ENCODE measurements at regions not wholly inside any gene's neighbourhood (a gene's known extent, or its start where the extent isn't known, plus 50 kb on each side); places are given as distances from the start of the nearest gene placed in this dataset.
"Not testable (repeated sequence)": the region's sequence is repeated elsewhere in the genome, so short reads cannot be mapped to it uniquely, and the experiment has no call there.

- no peak for DNase-seq
Observed at GRCh38 chr15:62848632-62849050, 193.9 kb upstream of the TPM1 start.

- DNase-seq = no peak
Observed at GRCh38 chr15:62849316-62850106, 193.0 kb upstream of the TPM1 start.

DNA sequence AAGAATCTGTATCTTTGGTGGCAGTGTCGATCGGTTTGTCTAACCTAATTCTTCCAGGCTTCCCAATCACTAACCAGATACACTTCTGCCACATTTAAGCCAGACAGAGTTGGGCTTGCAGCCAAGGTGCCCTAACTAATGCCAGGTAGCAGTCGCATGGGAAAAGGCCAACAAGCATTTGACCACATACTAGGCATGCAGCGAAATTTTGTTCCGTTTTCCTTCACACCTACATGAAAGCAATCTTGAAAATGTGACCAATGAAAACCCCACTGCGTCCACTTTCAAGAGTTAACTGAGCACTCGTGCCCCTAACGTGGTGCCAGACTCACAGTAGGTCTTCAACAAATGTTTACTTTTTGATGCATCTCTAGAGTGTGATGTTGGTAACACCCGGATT lies 192.2 kb upstream of the TPM1 start:
- no peak for DNase-seq

DNA sequence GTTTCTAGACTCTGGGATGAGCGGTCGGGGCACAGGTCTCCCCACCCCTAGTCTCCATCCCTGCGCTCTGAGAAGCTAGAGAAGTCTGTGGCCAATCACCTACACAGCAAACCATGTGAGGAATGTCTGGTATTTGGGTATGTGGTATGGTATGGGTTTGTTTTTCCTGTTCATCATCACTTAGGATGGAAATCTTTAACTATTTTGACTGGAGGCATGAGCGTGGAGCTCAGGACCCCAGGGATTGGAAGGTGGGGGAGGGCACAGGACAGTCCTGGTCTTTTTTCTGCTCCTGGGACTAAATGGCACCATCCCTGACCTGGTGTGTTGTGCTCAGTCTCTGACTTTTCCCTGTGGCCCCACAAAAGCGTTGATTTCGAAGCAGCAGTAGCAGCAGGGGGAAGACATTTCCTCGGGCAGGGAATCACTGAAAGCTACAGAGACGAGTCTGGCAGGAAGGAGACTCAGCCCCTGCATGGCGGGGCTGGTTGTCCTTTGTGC lies 191.7 kb upstream of the TPM1 start:
- DNase-seq = no peak

DNA sequence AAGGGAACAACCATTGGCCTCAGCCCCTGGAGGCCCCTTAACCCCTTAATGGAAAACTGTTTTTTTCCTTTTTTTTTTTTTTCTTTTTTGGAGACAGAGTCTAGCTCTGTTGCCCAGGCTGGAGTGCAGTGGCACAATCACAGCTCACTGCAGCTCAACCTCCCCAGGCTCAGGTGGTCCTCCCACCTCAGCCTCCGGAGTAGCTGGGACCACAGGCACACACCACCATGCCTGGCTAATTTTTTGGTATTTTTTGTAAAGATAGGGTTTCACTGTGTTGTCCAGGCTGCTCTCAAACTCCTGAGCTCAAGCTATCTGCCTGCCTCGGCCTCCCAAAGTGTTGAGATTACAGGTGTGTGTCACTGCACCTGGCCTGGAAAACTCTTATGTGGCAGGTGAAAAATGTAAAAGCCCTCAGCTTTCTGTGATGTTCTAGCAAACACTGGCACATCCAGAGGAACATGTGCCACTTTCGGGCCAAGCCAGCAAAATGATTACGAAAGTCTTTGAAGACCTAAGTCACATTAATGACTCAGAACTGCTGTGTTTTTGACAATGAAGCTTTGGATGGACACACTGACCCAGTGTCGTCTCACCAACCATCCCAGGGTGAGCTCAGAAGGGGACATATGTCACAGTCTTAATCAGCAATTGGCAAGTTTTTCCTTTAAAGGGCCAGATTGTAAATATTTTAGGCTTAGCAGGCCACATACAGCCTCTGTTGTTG lies 189.3 kb upstream of the TPM1 start:
- no peak for DNase-seq

- no peak for DNase-seq
Observed at GRCh38 chr15:62853841-62854225, 188.7 kb upstream of the TPM1 start.

DNA sequence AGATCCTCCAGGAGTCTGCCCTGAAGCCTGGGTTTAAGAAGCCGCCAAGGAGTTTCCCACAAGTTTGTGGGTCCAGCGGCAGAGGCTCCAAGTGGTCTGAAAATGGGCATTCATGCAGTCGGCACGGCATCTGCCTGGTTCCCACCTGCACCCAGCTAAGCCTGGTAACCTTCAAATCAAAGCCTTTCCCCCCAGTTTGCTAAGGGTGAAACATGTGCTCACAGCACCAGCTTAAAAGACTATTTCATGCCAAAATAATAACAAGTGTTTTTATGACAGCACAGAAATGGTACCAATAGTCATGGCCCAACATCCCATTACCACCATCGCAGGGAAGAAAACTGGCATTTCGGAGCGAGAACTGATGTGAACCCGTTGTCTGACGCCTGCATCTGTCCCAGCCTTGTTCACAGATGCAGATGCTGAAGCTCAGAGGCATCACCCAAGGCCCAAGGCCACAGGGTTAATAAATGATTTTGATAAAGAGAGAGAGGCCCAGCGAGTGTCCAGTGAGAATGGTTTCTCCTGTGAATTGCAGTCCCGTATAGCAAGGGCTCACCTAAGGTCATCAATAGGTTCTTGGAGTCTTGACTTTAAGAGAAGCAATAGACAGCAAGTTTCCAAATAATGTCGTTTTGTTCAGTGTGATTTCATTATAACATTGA lies 188.0 kb upstream of the TPM1 start:
- DNase-seq = no peak

- DNase-seq = no peak
Observed at GRCh38 chr15:62855085-62855476, 187.5 kb upstream of the TPM1 start.

DNA sequence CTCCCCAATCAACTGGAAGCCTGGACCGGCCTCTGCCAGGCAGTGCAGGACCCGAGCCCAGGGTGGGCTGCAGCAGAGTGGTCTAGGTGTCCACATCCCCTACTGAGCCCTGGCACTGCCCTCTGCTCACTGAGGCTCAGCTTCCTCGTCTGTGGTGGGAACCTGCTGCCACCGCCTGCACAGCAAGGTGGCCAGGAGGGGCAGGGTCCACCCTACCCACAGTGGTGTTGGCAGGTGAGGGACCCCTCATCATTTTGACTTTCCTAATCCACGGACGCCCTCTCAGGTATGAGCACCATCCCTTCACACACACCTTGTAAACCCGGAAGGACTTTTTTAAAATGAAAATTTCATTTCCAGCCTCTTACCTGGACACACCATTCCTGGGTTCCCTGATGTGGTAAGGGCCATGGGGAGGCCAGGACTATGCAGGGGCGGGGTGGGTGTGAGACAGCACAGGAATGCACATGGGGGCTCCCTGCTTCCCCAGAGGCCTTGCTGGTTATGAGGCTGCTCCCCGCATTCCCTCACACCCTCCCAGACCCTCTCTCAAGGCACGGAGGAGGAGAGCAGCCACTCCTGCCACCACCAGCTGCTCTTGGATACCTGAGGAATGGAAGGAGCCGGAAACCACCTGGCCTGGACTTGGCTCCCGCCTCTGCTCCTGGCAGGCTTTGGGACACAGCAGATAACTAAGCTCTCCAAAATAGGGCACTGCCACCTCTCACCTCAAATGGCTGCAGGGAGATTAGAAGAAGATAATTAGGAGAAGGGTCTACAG lies 185.9 kb upstream of the TPM1 start:
- no peak for DNase-seq

GRCh38 chr15:62857411-62857853 lies 185.1 kb upstream of the TPM1 start:
- DNase-seq = no peak

- DNase-seq = no peak
Observed at GRCh38 chr15:62858343-62858742, 184.2 kb upstream of the TPM1 start.

DNA sequence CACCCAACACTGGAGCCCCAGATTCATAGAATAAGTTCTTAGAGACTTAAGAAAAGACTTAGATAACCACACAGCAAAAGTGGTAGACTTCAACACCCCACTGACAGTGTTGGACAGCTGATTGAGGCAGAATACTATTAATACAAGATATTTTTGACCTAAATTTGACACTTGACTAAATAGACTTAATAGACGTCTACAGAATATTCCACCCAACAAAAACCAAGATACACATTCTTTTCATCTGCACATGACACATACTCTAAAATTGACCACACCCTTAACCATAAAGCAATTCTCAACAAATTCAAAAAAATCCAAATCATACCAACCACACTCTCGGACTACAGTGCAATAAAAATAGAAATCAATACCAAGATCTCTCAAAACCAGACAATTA lies 179.8 kb upstream of the TPM1 start:
- no peak for DNase-seq

DNA sequence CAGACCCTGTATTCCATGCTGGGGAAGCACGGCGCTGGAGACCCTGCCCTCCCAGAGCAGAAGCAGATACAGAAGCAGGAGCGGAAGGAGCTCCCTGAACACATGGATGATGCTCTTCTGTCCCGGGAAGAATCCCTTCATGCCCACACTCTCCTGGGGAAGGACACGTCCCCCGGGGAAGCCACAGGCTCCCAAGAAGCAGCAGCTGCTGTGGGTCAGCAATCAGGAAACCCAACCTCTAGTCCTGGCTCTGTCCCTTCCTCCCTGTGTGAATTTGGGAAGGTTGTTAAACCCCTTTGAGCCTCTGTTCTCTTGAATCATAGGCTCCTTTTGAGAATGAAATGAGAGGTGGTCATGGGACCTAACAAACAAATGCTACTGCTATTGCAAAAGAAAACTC lies 176.2 kb upstream of the TPM1 start:
- no peak for DNase-seq

DNA sequence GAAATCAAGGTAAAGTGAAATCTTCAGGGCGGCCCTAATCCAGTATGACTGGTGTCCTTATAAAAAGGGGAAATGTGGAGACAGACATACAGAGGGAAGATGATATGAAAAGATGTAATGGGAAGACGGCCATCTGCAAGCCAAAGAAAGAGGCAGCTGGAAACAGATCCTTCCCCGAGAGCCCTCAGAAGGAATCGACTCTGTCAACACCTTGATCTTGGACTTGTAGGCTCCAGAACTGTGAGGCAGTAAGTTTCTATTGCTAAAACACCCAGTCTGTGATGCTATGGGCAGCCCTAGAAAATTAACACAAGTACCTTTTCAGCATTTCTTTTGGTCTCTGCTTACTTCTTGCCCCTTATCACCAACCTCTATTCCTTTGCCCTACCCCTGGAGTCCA lies 174.7 kb upstream of the TPM1 start:
- DNase-seq = no peak

- DNase-seq = no peak
Observed at GRCh38 chr15:62868507-62868906, 174.0 kb upstream of the TPM1 start.

DNA sequence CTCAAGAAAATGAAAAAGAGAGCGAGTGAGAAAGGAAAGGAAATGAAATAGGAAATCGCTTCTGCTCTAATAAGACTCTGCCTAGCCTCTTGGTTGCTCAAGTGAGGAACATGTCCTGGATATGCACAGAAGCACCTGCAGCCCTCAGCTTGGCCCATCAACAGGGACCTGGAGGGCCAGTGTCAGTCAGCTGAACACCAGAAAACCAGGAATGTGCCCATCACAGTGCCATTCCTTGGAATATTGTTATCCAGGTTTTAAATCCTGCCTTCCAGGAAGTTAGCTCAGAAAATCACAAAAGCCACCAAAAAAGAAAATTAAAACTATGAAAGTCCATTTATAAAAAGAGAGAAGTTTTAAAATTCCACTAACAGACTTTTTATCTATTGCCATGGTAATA lies 173.4 kb upstream of the TPM1 start:
- DNase-seq = no peak

DNA sequence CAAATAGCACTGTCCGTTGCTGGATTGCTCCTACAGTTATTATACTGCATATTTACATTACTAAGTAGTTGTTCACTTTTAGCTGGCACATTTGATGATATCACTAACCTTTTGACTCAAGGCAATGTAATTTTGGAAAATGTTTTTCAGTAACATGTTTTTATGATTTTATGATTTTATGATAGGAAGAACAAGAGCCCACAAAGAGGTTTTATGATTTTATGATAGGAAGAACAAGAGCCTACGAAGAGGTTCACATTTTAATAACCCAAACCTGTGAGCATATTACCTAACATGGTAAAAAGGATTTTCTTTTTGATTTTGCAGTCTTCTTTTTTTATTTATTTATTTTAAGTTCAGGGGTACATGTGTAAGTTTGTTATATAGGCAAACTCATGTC lies 172.3 kb upstream of the TPM1 start:
- no peak for DNase-seq

DNA sequence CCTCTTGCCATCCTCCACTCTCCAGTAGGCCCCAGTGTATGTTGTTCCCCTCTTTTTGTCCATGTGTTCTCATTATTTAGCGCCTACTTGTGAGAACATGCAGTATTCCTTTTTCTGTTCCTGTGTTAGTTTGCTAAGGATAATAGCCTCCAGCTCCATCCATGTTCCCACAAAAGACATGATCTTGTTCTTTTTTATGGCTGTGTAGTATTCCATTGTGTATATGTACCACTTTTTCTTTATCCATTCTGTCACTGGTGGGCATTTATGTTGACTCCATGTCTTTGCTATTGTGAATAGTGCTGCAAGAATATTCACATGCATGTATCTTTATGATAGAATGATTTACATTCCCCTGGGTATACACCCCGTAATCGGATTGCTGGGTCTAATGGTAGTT lies 171.8 kb upstream of the TPM1 start:
- not testable (repeated sequence) for DNase-seq

DNA sequence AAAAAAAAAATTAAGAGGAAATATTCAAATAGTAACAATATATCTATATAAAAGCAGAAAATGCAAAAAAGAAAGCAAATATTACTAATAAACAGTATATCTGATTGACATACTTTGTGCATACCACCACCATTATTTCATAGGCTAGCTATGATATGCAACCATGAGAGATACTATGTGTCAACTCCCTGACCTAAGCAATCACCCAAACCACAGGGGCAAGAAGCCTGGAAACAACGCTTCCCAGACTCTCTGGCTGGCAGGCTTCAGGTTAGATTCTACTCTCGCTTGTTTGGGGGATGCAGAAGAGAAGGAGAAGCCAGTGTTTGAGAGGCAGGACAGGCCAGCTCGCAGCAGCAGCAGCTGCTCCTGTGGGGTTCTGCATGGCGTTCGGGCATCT lies 169.3 kb upstream of the TPM1 start:
- no peak for DNase-seq

GRCh38 chr15:62874064-62874463 lies 168.5 kb upstream of the TPM1 start:
- DNase-seq = no peak

GRCh38 chr15:62874959-62875625 lies 167.5 kb upstream of the TPM1 start:
- DNase-seq = no peak

- DNase-seq = no peak
Observed at GRCh38 chr15:62875626-62876021, 166.9 kb upstream of the TPM1 start.

Measured in GDM1 (cell line).